ENCODE measurements at regions not wholly inside any gene's neighbourhood (a gene's known extent, or its start where the extent isn't known, plus 50 kb on each side); places are given as distances from the start of the nearest gene placed in this dataset.

DNA sequence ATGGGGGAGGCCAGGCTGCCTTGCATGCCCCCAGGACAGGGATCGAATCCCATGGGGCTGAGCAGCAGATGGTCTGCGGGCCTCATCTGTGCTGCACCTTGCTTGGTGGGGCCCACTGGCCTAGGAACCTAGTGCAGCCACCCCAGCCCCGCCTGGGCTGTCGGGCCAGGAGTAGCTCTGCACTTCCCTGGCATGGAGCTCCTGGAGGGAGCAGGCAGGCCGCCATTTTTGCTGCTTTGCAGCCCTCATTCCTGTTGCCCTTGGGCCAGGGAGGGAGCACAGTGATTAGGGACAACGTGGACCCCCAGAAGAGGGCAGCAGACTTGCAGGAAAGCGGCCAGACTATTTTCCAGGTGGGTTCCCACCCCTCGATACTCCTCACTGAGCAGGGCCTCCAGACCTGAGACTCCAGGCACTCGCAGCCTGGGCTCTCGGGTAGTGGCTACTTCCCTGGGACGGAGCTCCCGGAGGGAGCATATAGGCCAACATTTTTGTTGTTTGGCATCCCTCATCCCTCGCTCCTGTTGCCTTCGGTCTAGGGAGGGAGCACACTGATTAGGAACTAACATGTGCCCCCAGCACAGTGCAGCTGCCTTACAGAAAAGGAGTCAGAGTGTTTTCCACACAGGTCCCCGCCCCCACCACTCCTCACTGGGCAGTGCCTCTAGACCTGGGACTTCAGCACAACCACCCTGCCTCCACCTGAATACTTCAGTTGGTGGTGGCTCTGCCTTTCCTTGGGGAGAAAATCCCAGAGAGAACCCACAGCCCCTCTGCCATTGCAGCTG is 99.5 kb downstream of the MAIP1 start:
- Histone ChIP-seq H3K4me3 (no peak overlapping the region), H3K27ac (no peak overlapping the region)
- TF ChIP-seq, protein P1, sequence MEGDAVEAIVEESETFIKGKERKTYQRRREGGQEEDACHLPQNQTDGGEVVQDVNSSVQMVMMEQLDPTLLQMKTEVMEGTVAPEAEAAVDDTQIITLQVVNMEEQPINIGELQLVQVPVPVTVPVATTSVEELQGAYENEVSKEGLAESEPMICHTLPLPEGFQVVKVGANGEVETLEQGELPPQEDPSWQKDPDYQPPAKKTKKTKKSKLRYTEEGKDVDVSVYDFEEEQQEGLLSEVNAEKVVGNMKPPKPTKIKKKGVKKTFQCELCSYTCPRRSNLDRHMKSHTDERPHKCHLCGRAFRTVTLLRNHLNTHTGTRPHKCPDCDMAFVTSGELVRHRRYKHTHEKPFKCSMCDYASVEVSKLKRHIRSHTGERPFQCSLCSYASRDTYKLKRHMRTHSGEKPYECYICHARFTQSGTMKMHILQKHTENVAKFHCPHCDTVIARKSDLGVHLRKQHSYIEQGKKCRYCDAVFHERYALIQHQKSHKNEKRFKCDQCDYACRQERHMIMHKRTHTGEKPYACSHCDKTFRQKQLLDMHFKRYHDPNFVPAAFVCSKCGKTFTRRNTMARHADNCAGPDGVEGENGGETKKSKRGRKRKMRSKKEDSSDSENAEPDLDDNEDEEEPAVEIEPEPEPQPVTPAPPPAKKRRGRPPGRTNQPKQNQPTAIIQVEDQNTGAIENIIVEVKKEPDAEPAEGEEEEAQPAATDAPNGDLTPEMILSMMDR (IDR thresholded peaks at IDR 0.05) = no peak
- no peak for DNase-seq (ENCODE audit: low spot score)

DNA sequence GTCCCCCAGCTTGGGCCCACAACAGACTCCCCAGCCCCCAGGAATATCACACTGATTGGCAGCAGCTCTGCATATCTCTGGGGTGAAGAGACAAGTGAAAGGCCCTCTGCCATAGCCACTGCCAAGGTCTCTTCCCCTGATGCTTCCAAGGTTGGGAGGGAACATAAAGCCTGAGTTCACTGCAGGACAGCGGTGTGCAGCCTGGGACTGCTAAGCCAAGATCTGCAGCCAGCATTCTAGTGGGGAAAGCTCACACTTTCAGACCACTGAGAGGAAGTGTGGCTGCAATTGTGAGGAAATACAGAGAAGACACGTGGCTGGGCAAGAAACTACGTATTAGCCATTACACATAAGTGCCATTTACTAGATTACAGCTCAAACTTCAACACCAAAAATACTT is 100.7 kb downstream of the MAIP1 start:
- H3K4me3 ChIP-seq = no peak overlapping the region
- TF ChIP-seq, protein P1 (IDR thresholded peaks at IDR 0.05) = no peak
- H3K27ac ChIP-seq = no peak overlapping the region
- no peak for DNase-seq (ENCODE audit: low spot score)

DNA sequence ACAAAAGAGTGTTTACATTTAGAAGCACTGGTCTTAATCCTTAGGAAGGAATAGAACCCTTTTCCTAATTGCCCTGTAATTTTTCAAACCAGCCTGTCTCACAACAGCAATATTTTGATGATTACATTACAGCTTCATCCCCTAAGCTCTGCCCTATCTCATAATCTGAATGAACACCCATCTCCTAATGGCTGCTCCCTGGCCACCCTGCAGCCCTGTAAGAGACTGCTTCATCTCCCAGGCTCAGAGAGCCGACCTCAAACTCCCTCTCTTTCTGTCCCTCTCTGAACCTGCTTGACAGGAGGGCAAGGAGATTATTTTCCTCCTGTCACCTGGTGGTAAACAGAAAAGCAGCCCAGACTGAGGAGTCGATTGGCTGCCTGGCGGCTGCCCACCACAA is 107.8 kb downstream of the MAIP1 start:
- Histone ChIP-seq H3K4me3 (no peak overlapping the region), H3K27ac (no peak overlapping the region)
- TF ChIP-seq, protein P1 (IDR thresholded peaks at IDR 0.05) = no peak
- no peak for DNase-seq (ENCODE audit: low spot score)

DNA sequence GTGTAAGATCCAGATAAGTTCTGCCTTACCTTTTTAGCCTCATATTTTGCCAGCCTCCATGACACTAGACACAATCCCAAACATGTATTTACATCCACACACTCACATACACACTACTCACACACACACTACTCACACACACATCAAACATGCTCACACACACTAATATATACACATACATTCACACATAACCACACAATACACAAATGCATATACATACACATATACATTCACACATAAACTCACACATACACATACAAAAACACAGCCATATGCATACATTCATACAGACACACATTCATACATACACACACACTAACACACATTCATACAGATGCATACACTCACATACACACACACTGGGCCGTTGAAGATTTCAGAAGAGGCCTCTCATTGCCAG is 109.5 kb downstream of the MAIP1 start:
- Histone ChIP-seq H3K27ac (no peak overlapping the region), H3K4me3 (no peak overlapping the region)
- TF ChIP-seq, protein P1 (IDR thresholded peaks at IDR 0.05) = no peak
- no peak for DNase-seq (ENCODE audit: low spot score)

DNA sequence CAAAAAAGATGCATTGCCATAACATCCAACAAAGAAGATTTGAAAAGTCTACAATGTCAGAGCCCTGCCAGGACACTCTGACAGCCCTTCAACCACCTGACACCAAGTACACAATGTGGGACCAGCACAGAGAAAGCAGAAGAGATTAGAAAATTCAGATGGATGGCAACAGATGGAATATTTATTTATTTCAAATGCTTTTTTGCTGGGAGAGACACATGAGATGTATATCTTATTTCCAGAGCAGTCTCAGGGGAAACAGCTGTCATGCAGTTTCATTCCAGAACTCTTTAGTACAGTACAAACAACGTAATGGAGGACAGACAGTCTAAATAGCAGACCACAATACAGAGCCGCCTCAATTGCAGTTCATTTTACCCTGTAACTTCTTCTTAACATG is 110.1 kb downstream of the MAIP1 start:
- Histone ChIP-seq H3K4me3 (no peak overlapping the region), H3K27ac (no peak overlapping the region)
- TF ChIP-seq, protein P1 (IDR thresholded peaks at IDR 0.05) = no peak
- DNase-seq (ENCODE audit: low spot score) = no peak

DNA sequence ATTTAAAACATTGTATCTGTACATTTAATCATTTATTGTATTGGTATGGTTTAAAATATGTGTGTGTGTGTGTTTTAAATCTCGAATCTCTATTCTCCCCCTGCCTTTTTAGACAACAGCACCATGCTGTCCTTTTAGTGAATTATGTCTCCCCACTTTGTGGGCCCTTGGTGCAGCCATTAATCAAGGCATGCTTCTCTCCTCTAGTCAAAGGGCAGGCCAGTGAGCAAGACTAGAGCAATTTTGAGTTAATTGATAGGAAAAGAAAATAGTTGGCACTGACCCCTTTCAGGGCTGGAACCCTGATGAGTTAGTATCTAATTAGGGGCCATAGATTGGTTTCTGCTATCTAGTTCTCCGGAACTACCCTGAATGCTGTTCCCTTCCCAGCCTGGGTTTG is 111.0 kb downstream of the MAIP1 start:
- DNase-seq (ENCODE audit: low spot score) = no peak
- TF ChIP-seq, protein P1 (IDR thresholded peaks at IDR 0.05) = no peak
- no peak overlapping the region for H3K27ac ChIP-seq
- no peak overlapping the region for H3K4me3 ChIP-seq

DNA sequence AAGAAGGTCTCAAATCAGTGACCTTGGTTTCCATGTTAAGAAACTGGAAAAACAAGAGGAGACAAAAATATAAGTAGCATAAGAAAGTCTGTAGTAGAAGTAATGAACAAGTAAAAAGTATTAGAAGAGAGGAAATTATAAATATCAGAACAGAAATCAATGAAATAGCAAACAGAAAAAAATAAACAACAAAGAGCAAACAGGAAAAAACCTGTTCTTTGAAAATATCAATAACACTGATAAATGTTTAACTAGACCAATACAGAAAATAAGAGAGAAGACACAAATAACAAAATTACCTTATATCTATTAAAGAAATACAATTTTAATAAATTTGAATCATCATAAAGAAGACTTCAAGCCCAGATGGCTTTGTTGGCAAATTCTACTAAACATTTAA is 113.3 kb downstream of the MAIP1 start:
- no peak overlapping the region for H3K4me3 ChIP-seq
- H3K27ac ChIP-seq = no peak overlapping the region
- DNase-seq (ENCODE audit: low spot score) = no peak
- TF ChIP-seq, protein P1 (IDR thresholded peaks at IDR 0.05) = no peak
